Gastrocnemius medialis (tissue), 4 donors: ENCODE measurements at regions not wholly inside any gene's neighbourhood (a gene's known extent, or its start where the extent isn't known, plus 50 kb on each side); places are given as distances from the start of the nearest gene placed in this dataset.

Experiments used
- ATAC-seq, 2 donors: fragments of 150-250 bp; one replicate each; pipeline ENCODE4 v1.9.1; 2016
- DNase-seq, 2 donors: peaks; one replicate each; pipeline ENCODE4 v3.0.0-alpha.2; 2019
- H3K27ac ChIP-seq, 4 donors: fragments of 200-600 bp; sonication (generic); 1 replicate in 1 of 4; 2 replicates in 3 of 4; pipeline ENCODE4 v1.5.1; 2016 to 2018; ENCODE audit warnings: mild to moderate bottlenecking in 2 of 4, moderate library complexity in 1 of 4
- H3K27me3 ChIP-seq, 3 donors: fragments of 200-600 bp; sonication (generic) in 2 of 3; 1 replicate in 1 of 3; 2 replicates in 2 of 3; pipeline versions ENCODE4 v1.5.1 to v1.6.0; 2016 to 2019; ENCODE audit warnings: mild to moderate bottlenecking in 1 of 3, moderate library complexity in 1 of 3
- H3K36me3 ChIP-seq, 2 donors: fragments of 200-600 bp; sonication (generic) in 1 of 2; one replicate each; pipeline ENCODE4 v1.5.1; 2017 to 2018
- H3K4me1 ChIP-seq, 2 donors: fragments of 200-600 bp; sonication (generic) in 1 of 2; one replicate each; pipeline ENCODE4 v1.5.1; 2016 to 2017; ENCODE audit warnings: mild to moderate bottlenecking in 2 of 2
- H3K4me3 ChIP-seq, 4 donors: fragments of 200-600 bp; sonication (generic) in 3 of 4; 1 replicate in 1 of 4; 2 replicates in 3 of 4; pipeline ENCODE4 v1.5.1; 2016 to 2019; ENCODE audit warnings: mild to moderate bottlenecking in 2 of 4
- H3K9me3 ChIP-seq, 3 donors: fragments of 200-600 bp; sonication (generic) in 2 of 3; 1 replicate in 1 of 3; 2 replicates in 2 of 3; pipeline ENCODE4 v1.5.1; 2016 to 2019
- CTCF ChIP-seq, 5 experiments: fragments of 450-650 bp in 3 of 5; fragments of 200-600 bp in 2 of 5; sonication (generic) in 2 of 5; IDR thresholded peaks in 4 of 5; conservative IDR thresholded peaks in 1 of 5; 1 replicate in 4 of 5; 2 replicates in 1 of 5; pipeline ENCODE4 v1.5.1; 2016 to 2019; ENCODE audit warnings: antibody characterized with exemption in 5 of 5, mild to moderate bottlenecking in 3 of 5, moderate library complexity in 3 of 5
- POLR2A ChIP-seq, 2 donors: fragments of 450-650 bp; IDR thresholded peaks; one replicate each; pipeline ENCODE4 v1.6.1; 2017; ENCODE audit warnings: antibody characterized with exemption in 2 of 2, mild to moderate bottlenecking in 2 of 2, moderate library complexity in 2 of 2
- in situ Hi-C, 4 donors: fragments of 200-750 bp; cut with MboI; loops; one replicate each; pipeline versions ENCODE4 v1.15.0 to v1.8.0; 2017; ENCODE audit warnings: low sequenced_read_pairs in 4 of 4
- intact Hi-C: fragments of 100-400 bp; cut with DNase I; formaldehyde crosslinking; loops from one replicate; pipeline ENCODE4 v1.15.1; 2023; ENCODE audit warnings: low total_unique reads

GRCh38 chr3:103813955-103814354 is 1379.1 kb downstream of the ZPLD1 start:
- Histone ChIP-seq H3K36me3 (no peaks in the 10 kb centered on the region), H3K9me3 (peaks cover 0 to 5% (median 0%) of the 10 kb centered on the region in 3 donors), H3K4me3 (no peak overlapping the region), H3K27ac (no peak overlapping the region), H3K27me3 (no peaks in the 10 kb centered on the region), H3K4me1 (no peaks in the 10 kb centered on the region)
- intact Hi-C loops: no loop called here
- in situ Hi-C loops: loop anchor here in 1 of 4 donors (25.0 kb wide), 1 partner anchor 98 kb away; no protein-coding TSS in a partner anchor
- ATAC-seq: no peak
- no peak for DNase-seq
- no peak for TF ChIP-seq CTCF (IDR thresholded peaks at IDR 0.05 in 4 of 5, conservative IDR thresholded peaks at IDR 0.05 in 1 of 5)
- no peak for TF ChIP-seq POLR2A (IDR thresholded peaks at IDR 0.05)

- Histone ChIP-seq H3K27ac (no peak overlapping the region), H3K36me3 (no peaks in the 10 kb centered on the region), H3K4me3 (no peak overlapping the region), H3K27me3 (no peaks in the 10 kb centered on the region), H3K4me1 (no peaks in the 10 kb centered on the region), H3K9me3 (no peaks in the 10 kb centered on the region)
- no peak for ATAC-seq
- DNase-seq: no peak
- no peak for TF ChIP-seq POLR2A (IDR thresholded peaks at IDR 0.05)
- no peak for TF ChIP-seq CTCF (IDR thresholded peaks at IDR 0.05 in 4 of 5, conservative IDR thresholded peaks at IDR 0.05 in 1 of 5)
- intact Hi-C loops: no loop called here
- in situ Hi-C loops: loop anchor here in 1 of 4 donors (25.0 kb wide), 1 partner anchor 94 kb away; no protein-coding TSS in a partner anchor
These were observed 1383.6 kb downstream of the ZPLD1 start for GRCh38 chr3:103818398-103818797.

GRCh38 chr3:103818800-103819199 is 1384.0 kb downstream of the ZPLD1 start:
- TF ChIP-seq POLR2A (IDR thresholded peaks at IDR 0.05) (no peak), CTCF (IDR thresholded peaks at IDR 0.05 in 4 of 5, conservative IDR thresholded peaks at IDR 0.05 in 1 of 5) (no peak)
- no peaks in the 10 kb centered on the region for H3K9me3 ChIP-seq
- no peaks in the 10 kb centered on the region for H3K36me3 ChIP-seq
- H3K27ac ChIP-seq: no peak overlapping the region
- no peaks in the 10 kb centered on the region for H3K27me3 ChIP-seq
- no peak for DNase-seq
- no peak for ATAC-seq
- in situ Hi-C loops (loop anchor here in 1 of 4 donors (25.0 kb wide), 1 partner anchor 94 kb away; no protein-coding TSS in a partner anchor), intact Hi-C loops (no loop called here)
- no peak overlapping the region for H3K4me3 ChIP-seq
- H3K4me1 ChIP-seq: no peaks in the 10 kb centered on the region

GRCh38 chr3:103825586-103825985 is 1390.8 kb downstream of the ZPLD1 start:
- TF ChIP-seq POLR2A (IDR thresholded peaks at IDR 0.05): no peak
- H3K27ac ChIP-seq: no peak overlapping the region

GRCh38 chr3:103829723-103830326 is 1395.0 kb downstream of the ZPLD1 start:
- no peaks in the 10 kb centered on the region for H3K27me3 ChIP-seq
- no peak overlapping the region for H3K4me3 ChIP-seq
- TF ChIP-seq POLR2A (IDR thresholded peaks at IDR 0.05): no peak
- no peak for TF ChIP-seq CTCF (IDR thresholded peaks at IDR 0.05 in 4 of 5, conservative IDR thresholded peaks at IDR 0.05 in 1 of 5)
- no peak for ATAC-seq
- no peaks in the 10 kb centered on the region for H3K4me1 ChIP-seq
- DNase-seq: no peak
- in situ Hi-C loops: no loop called here
- H3K36me3 ChIP-seq: no peaks in the 10 kb centered on the region
- H3K27ac ChIP-seq: no peak overlapping the region
- H3K9me3 ChIP-seq: peaks cover 0 to 5% (median 0%) of the 10 kb centered on the region in 3 donors
- intact Hi-C loops: no loop called here

More at GRCh38 chr3:103825586-103825985, 1390.8 kb downstream of the ZPLD1 start:
- no peak for ATAC-seq
- no peaks in the 10 kb centered on the region for H3K4me1 ChIP-seq
- in situ Hi-C loops (no loop called here), intact Hi-C loops (no loop called here)
- no peak for DNase-seq
- no peaks in the 10 kb centered on the region for H3K9me3 ChIP-seq
- no peaks in the 10 kb centered on the region for H3K27me3 ChIP-seq
- no peaks in the 10 kb centered on the region for H3K36me3 ChIP-seq
- no peak overlapping the region for H3K4me3 ChIP-seq
